BLaER1 treated with 17β-estradiol and CSF1 and Interleukin-3, amounts not matched to agents 10 nM and 100 nM (cell line): ENCODE measurements at regions not wholly inside any gene's neighbourhood (a gene's known extent, or its start where the extent isn't known, plus 50 kb on each side); places are given as distances from the start of the nearest gene placed in this dataset.

Experiments used
- H3K27ac ChIP-seq, 11 experiments: shearing (Covaris generic); formaldehyde crosslinking; 2 replicates each; pipeline ENCODE4 v1.8.1; 2022
- H3K27me3 ChIP-seq, 11 experiments: shearing (Covaris generic); formaldehyde crosslinking; 2 replicates each; pipeline ENCODE4 v1.8.1; 2022
- H3K36me3 ChIP-seq, 11 experiments: shearing (Covaris generic); formaldehyde crosslinking; 2 replicates each; pipeline ENCODE4 v1.8.1; 2022
- H3K4me1 ChIP-seq, 10 experiments: shearing (Covaris generic); formaldehyde crosslinking; 2 replicates each; pipeline ENCODE4 v1.8.1; 2022
- H3K4me2 ChIP-seq, 11 experiments: shearing (Covaris generic); formaldehyde crosslinking; 2 replicates each; pipeline ENCODE4 v1.8.1; 2022
- H3K4me3 ChIP-seq, 10 experiments: shearing (Covaris generic); formaldehyde crosslinking; 2 replicates each; pipeline ENCODE4 v1.8.1; 2022
- H3K9ac ChIP-seq, 11 experiments: shearing (Covaris generic); formaldehyde crosslinking; 2 replicates each; pipeline ENCODE4 v1.8.1; 2022
- H3K9me3 ChIP-seq, 11 experiments: shearing (Covaris generic); formaldehyde crosslinking; replicated peaks in 1 of 11; 2 replicates each; pipeline ENCODE4 v1.8.1; 2022
- H4K20me1 ChIP-seq, 11 experiments: shearing (Covaris generic); formaldehyde crosslinking; 2 replicates each; pipeline ENCODE4 v1.8.1; 2022
- Cebpa-rat ChIP-seq, 11 experiments: shearing (Covaris generic); IDR thresholded peaks; 2 replicates each; pipeline ENCODE4 v1.8.1; 2022

GRCh38 chr14:54085841-54086240, 129.2 kb upstream of the BMP4 start:
- Histone ChIP-seq H4K20me1 (no peaks in the 10 kb centered on the region), H3K9ac (no peak overlapping the region), H3K36me3 (no peaks in the 10 kb centered on the region), H3K4me3 (no peak overlapping the region), H3K4me2 (no peak overlapping the region), H3K27ac (no peak overlapping the region), H3K4me1 (no peaks in the 10 kb centered on the region), H3K9me3 (peaks cover 0 to 5% (median 0%) of the 10 kb centered on the region in 11 experiments; a peak in 3 of 22 replicates), H3K27me3 (no peaks in the 10 kb centered on the region)
- no peak for TF ChIP-seq Cebpa-rat (IDR thresholded peaks at IDR 0.05)

GRCh38 chr14:54086767-54087166, 130.1 kb upstream of the BMP4 start:
- H3K4me3 ChIP-seq = no peak overlapping the region
- no peak overlapping the region for H3K9ac ChIP-seq
- no peaks in the 10 kb centered on the region for H4K20me1 ChIP-seq
- H3K9me3 ChIP-seq = peaks cover 0 to 8% (median 3%) of the 10 kb centered on the region in 11 experiments; a peak in 4 of 22 replicates
- no peak overlapping the region for H3K4me2 ChIP-seq
- H3K36me3 ChIP-seq = no peaks in the 10 kb centered on the region
- no peak overlapping the region for H3K27ac ChIP-seq
- no peaks in the 10 kb centered on the region for H3K27me3 ChIP-seq
- TF ChIP-seq Cebpa-rat (IDR thresholded peaks at IDR 0.05) = no peak
- H3K4me1 ChIP-seq = peaks cover 0 to 2% (median 0%) of the 10 kb centered on the region in 10 experiments; a peak in 1 of 20 replicates

- H3K9ac ChIP-seq = no peak overlapping the region
- H3K9me3 ChIP-seq = peaks cover 0 to 8% (median 3%) of the 10 kb centered on the region in 11 experiments; a peak in 4 of 22 replicates
- H3K4me2 ChIP-seq = no peak overlapping the region
- H3K27me3 ChIP-seq = no peaks in the 10 kb centered on the region
- H4K20me1 ChIP-seq = no peaks in the 10 kb centered on the region
- peaks cover 0 to 8% (median 3%) of the 10 kb centered on the region in 10 experiments; a peak in 12 of 20 replicates for H3K4me1 ChIP-seq
- TF ChIP-seq Cebpa-rat (IDR thresholded peaks at IDR 0.05) = no peak
- no peak overlapping the region for H3K27ac ChIP-seq
- H3K36me3 ChIP-seq = no peaks in the 10 kb centered on the region
- no peak overlapping the region for H3K4me3 ChIP-seq
Observed at GRCh38 chr14:54087376-54087775, 130.8 kb upstream of the BMP4 start.

GRCh38 chr14:54088271-54088670, 131.6 kb upstream of the BMP4 start:
- no peaks in the 10 kb centered on the region for H4K20me1 ChIP-seq
- no peak overlapping the region for H3K4me2 ChIP-seq
- H3K27ac ChIP-seq = no peak overlapping the region
- H3K27me3 ChIP-seq = no peaks in the 10 kb centered on the region
- TF ChIP-seq Cebpa-rat (IDR thresholded peaks at IDR 0.05) = no peak
- H3K4me1 ChIP-seq = peaks cover 7 to 17% (median 12%) of the 10 kb centered on the region in 10 experiments
- H3K36me3 ChIP-seq = no peaks in the 10 kb centered on the region
- no peak overlapping the region for H3K9ac ChIP-seq
- H3K4me3 ChIP-seq = no peak overlapping the region
- peaks cover 0 to 9% (median 3%) of the 10 kb centered on the region in 11 experiments; a peak in 7 of 22 replicates for H3K9me3 ChIP-seq

- Histone ChIP-seq H3K4me3 (no peak overlapping the region), H3K4me2 (no peak overlapping the region), H3K4me1 (peaks cover 18 to 30% (median 24%) of the 10 kb centered on the region in 10 experiments), H4K20me1 (no peaks in the 10 kb centered on the region), H3K36me3 (no peaks in the 10 kb centered on the region), H3K27ac (no peak overlapping the region), H3K9me3 (peaks cover 8 to 26% (median 15%) of the 10 kb centered on the region in 11 experiments), H3K27me3 (no peaks in the 10 kb centered on the region), H3K9ac (no peak overlapping the region)
- no peak for TF ChIP-seq Cebpa-rat (IDR thresholded peaks at IDR 0.05)
Observed at GRCh38 chr14:54090274-54090673, 133.6 kb upstream of the BMP4 start.

GRCh38 chr14:54094765-54095164, 138.1 kb upstream of the BMP4 start:
- TF ChIP-seq Cebpa-rat (IDR thresholded peaks at IDR 0.05) = no peak
- Histone ChIP-seq H4K20me1 (no peaks in the 10 kb centered on the region), H3K27ac (peak overlapping the region in 1 of 11 experiments; percentile 53; a peak in 2 of 22 replicates)

GRCh38 chr14:54098536-54098935, 141.9 kb upstream of the BMP4 start:
- no peak overlapping the region for H3K27ac ChIP-seq
- no peaks in the 10 kb centered on the region for H3K36me3 ChIP-seq
- no peaks in the 10 kb centered on the region for H4K20me1 ChIP-seq
- no peak for TF ChIP-seq Cebpa-rat (IDR thresholded peaks at IDR 0.05)
- no peak overlapping the region for H3K4me3 ChIP-seq
- no peak overlapping the region for H3K9ac ChIP-seq
- H3K4me1 ChIP-seq = peaks cover 5 to 15% (median 9%) of the 10 kb centered on the region in 10 experiments
- no peak overlapping the region for H3K4me2 ChIP-seq
- H3K9me3 ChIP-seq = peaks cover 9 to 24% (median 19%) of the 10 kb centered on the region in 11 experiments; a peak in 21 of 22 replicates
- H3K27me3 ChIP-seq = no peaks in the 10 kb centered on the region

More at GRCh38 chr14:54094765-54095164, 138.1 kb upstream of the BMP4 start:
- H3K9ac ChIP-seq = no peak overlapping the region
- H3K27me3 ChIP-seq = no peaks in the 10 kb centered on the region
- H3K4me3 ChIP-seq = no peak overlapping the region
- no peaks in the 10 kb centered on the region for H3K36me3 ChIP-seq
- no peak overlapping the region; a peak in 2 of 22 replicates for H3K4me2 ChIP-seq
- H3K4me1 ChIP-seq = peaks cover 18 to 31% (median 24%) of the 10 kb centered on the region in 10 experiments
- peaks cover 11 to 29% (median 24%) of the 10 kb centered on the region in 11 experiments for H3K9me3 ChIP-seq

- Histone ChIP-seq H3K9ac (no peak overlapping the region), H3K36me3 (no peaks in the 10 kb centered on the region), H4K20me1 (no peaks in the 10 kb centered on the region), H3K4me2 (no peak overlapping the region), H3K27ac (no peak overlapping the region), H3K4me3 (no peak overlapping the region), H3K4me1 (0 out of 20 replicates have a peak, but pooled peaks cover 0 to 5% (median 0%) of the 10 kb centered on the region in 10 experiments), H3K27me3 (no peaks in the 10 kb centered on the region), H3K9me3 (no peaks in the 10 kb centered on the region; a peak in 1 of 22 replicates)
- TF ChIP-seq Cebpa-rat (IDR thresholded peaks at IDR 0.05) = no peak
Observed at GRCh38 chr14:54102051-54102456, 145.4 kb upstream of the BMP4 start.

- Histone ChIP-seq H3K36me3 (no peaks in the 10 kb centered on the region), H3K9me3 (no peaks in the 10 kb centered on the region; a peak in 1 of 22 replicates), H3K4me2 (no peak overlapping the region), H3K27ac (no peak overlapping the region), H3K4me3 (no peak overlapping the region), H3K27me3 (no peaks in the 10 kb centered on the region), H3K9ac (no peak overlapping the region), H3K4me1 (0 out of 20 replicates have a peak, but pooled peaks cover 0 to 5% (median 0%) of the 10 kb centered on the region in 10 experiments), H4K20me1 (no peaks in the 10 kb centered on the region)
- no peak for TF ChIP-seq Cebpa-rat (IDR thresholded peaks at IDR 0.05)
Observed at GRCh38 chr14:54102530-54102929, 145.9 kb upstream of the BMP4 start.

GRCh38 chr14:54104601-54105145, 148.0 kb upstream of the BMP4 start:
- Histone ChIP-seq H3K4me3 (no peak overlapping the region), H3K27ac (no peak overlapping the region), H3K36me3 (no peaks in the 10 kb centered on the region), H3K4me1 (peaks cover 7 to 16% (median 10%) of the 10 kb centered on the region in 10 experiments; a peak in 15 of 20 replicates), H3K27me3 (no peaks in the 10 kb centered on the region), H3K9ac (no peak overlapping the region), H4K20me1 (no peaks in the 10 kb centered on the region), H3K4me2 (no peak overlapping the region), H3K9me3 (no peaks in the 10 kb centered on the region)
- TF ChIP-seq Cebpa-rat (IDR thresholded peaks at IDR 0.05) = no peak
